ENCODE measurements at regions not wholly inside any gene's neighbourhood (a gene's known extent, or its start where the extent isn't known, plus 50 kb on each side); places are given as distances from the start of the nearest gene placed in this dataset.

- TF ChIP-seq POLR2AphosphoS5 (IDR thresholded peaks at IDR 0.05; ENCODE audit: low read depth, low read length) = no peak
- no peak for TF ChIP-seq TAF1 (IDR thresholded peaks at IDR 0.05; ENCODE audit: low read depth, low read length)
- no peak for TF ChIP-seq POLR2A (IDR thresholded peaks at IDR 0.05; ENCODE audit: low read depth, low read length)
These were observed 593.4 kb upstream of the NR2F2 start for GRCh38 chr15:95737060-95737459.

All from GM12891 (cell line).